ENCODE measurements at regions not wholly inside any gene's neighbourhood (a gene's known extent, or its start where the extent isn't known, plus 50 kb on each side); places are given as distances from the start of the nearest gene placed in this dataset.
"Not testable (repeated sequence)": the region's sequence is repeated elsewhere in the genome, so short reads cannot be mapped to it uniquely, and the experiment has no call there.

- no peak for DNase-seq (ENCODE audit: low read depth)
Observed at GRCh38 chr20:17837179-17837578, 131.4 kb downstream of the SNX5 start.

GRCh38 chr20:17836303-17836861 is 132.2 kb downstream of the SNX5 start:
- DNase-seq (ENCODE audit: low read depth): peak; percentile 75

GRCh38 chr20:17835934-17836300 is 132.7 kb downstream of the SNX5 start:
- DNase-seq (ENCODE audit: low read depth): no peak

GRCh38 chr20:17835240-17835933 is 133.2 kb downstream of the SNX5 start:
- peak; percentile 96 for DNase-seq (ENCODE audit: low read depth)

GRCh38 chr20:17834804-17835203 is 133.8 kb downstream of the SNX5 start:
- no peak for DNase-seq (ENCODE audit: low read depth)

- peak; percentile 56 for DNase-seq (ENCODE audit: low read depth)
Observed at GRCh38 chr20:17833036-17833674, 133.4 kb downstream of the BANF2 start.

- no peak for DNase-seq (ENCODE audit: low read depth)
Observed at GRCh38 chr20:17832236-17832915, 132.6 kb downstream of the BANF2 start.

GRCh38 chr20:17828598-17829144 is 128.9 kb downstream of the BANF2 start:
- no peak for DNase-seq (ENCODE audit: low read depth)

- DNase-seq (ENCODE audit: low read depth): no peak
Observed at GRCh38 chr20:17827759-17828559, 128.2 kb downstream of the BANF2 start.

GRCh38 chr20:17827079-17827478 is 127.3 kb downstream of the BANF2 start:
- DNase-seq (ENCODE audit: low read depth): no peak

GRCh38 chr20:17825960-17826843 is 126.4 kb downstream of the BANF2 start:
- DNase-seq (ENCODE audit: low read depth): peak; percentile 27

GRCh38 chr20:17825252-17825959 is 125.6 kb downstream of the BANF2 start:
- DNase-seq (ENCODE audit: low read depth): no peak

- DNase-seq (ENCODE audit: low read depth): no peak
Observed at GRCh38 chr20:17824676-17825251, 125.0 kb downstream of the BANF2 start.

- DNase-seq (ENCODE audit: low read depth): no peak
Observed at GRCh38 chr20:17823409-17824144, 123.8 kb downstream of the BANF2 start.

GRCh38 chr20:17822540-17823408 is 123.0 kb downstream of the BANF2 start:
- no peak for DNase-seq (ENCODE audit: low read depth)

- peak; percentile 30 for DNase-seq (ENCODE audit: low read depth)
Observed at GRCh38 chr20:17822039-17822438, 122.3 kb downstream of the BANF2 start.

GRCh38 chr20:17821606-17822005 is 121.8 kb downstream of the BANF2 start:
- not testable (repeated sequence) for DNase-seq (ENCODE audit: low read depth)

All from RPMI7951 (cell line).